Choroid plexus epithelial cell (primary cell): ENCODE measurements at regions not wholly inside any gene's neighbourhood (a gene's known extent, or its start where the extent isn't known, plus 50 kb on each side); places are given as distances from the start of the nearest gene placed in this dataset.

Source experiments
- DNase-seq: peaks from one replicate; pipeline ENCODE4 v3.0.0-alpha.2; 2010; ENCODE audit warnings: low read depth
- H3K4me3 ChIP-seq: 2 replicates; pipeline ENCODE4 v1.5.1; 2011; ENCODE audit warnings: low read depth, mild to moderate bottlenecking, control low read depth, low read length, moderate library complexity
- CTCF ChIP-seq: conservative IDR thresholded peaks from 2 replicates; pipeline ENCODE4 v1.5.1; 2011; ENCODE audit warnings: low read depth, mild to moderate bottlenecking, control low read depth, inconsistent platforms, low read length, moderate library complexity

DNA sequence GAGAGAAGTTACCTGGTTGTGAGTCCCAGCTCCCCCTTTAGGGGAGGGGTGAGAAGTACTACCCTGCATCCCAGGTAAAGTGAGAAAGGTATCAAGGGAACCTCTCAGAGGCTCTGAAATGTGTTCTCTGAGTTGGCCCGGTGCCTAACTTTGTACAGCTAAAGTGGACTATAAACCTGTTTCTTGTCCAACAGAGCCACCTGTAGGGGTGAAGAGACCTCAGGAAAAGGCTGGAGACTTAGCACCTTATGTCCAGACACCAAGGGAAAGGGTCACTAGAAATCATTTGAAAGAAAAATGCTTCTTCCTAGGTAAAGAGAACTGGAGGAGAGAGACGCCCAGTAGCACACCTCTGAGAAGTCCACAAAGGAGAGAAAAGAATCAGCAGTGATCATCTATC lies 108.3 kb upstream of the KIF2A start:
- no peak for DNase-seq
- TF ChIP-seq CTCF: no peak
- H3K4me3 ChIP-seq: no peak overlapping the region

DNA sequence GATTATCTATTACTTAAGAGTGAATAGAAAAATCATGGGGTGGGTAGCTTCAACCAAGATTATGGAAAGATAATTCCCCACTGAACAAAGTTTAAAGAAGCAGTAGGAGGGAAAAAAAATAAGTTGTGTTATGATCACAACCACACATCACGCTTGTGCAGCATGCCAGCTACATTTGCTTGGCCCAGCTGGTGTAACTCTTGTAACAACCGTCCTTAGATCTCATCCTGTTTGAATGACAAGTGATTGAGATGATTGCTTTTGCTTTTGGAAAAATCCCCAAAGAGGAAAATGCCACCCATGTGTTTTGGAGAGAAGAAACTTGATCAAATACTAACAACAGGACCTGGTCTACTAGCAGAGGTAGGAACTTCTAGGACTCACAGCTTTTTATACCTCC lies 107.6 kb upstream of the KIF2A start:
- no peak overlapping the region for H3K4me3 ChIP-seq
- TF ChIP-seq CTCF: no peak
- no peak for DNase-seq

DNA sequence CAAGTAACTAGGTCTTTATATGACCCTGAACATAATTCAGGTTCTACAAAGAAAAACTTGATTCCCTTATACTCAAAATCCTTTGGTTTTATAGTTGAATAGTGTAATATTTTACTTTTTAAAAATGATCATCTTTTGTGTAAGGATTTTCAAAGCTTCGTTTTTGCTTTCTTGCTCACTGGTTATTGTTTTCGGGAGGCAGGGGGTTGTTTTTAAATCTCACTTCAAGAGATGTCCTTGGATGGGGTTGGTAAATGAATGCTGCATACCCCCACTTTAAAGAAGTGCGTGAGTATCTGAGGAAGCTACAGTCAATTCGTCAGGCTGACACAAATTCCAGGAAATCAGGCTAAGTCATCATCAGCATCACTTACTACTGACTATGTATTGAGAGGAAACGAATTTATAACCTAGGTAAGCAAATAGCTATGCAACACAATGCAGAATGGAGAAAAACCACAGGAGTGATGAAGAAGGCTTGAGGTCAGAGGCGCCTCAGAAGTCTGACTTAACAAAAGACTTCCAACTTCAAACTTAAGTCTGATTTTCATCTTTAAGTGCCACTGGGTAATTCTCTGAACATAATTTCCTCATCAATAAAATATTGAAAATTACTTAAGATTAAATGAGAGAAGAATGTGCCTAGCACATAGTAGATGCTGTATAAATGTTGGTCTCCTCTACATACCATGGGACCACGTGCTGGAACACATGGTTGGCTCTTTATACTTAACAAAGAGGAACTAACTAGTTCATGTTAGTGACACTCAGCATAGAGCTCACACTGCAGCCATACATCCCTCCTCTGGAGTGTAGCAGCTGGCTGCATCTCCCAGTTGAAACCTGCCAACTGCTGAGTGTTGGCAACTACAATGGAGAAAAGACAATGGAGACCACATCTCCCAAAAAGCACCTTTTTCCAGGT lies 106.0 kb upstream of the KIF2A start:
- no peak for DNase-seq
- TF ChIP-seq CTCF: no peak
- H3K4me3 ChIP-seq: no peak overlapping the region

GRCh38 chr5:62206150-62206829 lies 99.7 kb upstream of the KIF2A start:
- TF ChIP-seq CTCF: peak; percentile 38
- DNase-seq: peak; percentile 25
- H3K4me3 ChIP-seq: no peak overlapping the region

DNA sequence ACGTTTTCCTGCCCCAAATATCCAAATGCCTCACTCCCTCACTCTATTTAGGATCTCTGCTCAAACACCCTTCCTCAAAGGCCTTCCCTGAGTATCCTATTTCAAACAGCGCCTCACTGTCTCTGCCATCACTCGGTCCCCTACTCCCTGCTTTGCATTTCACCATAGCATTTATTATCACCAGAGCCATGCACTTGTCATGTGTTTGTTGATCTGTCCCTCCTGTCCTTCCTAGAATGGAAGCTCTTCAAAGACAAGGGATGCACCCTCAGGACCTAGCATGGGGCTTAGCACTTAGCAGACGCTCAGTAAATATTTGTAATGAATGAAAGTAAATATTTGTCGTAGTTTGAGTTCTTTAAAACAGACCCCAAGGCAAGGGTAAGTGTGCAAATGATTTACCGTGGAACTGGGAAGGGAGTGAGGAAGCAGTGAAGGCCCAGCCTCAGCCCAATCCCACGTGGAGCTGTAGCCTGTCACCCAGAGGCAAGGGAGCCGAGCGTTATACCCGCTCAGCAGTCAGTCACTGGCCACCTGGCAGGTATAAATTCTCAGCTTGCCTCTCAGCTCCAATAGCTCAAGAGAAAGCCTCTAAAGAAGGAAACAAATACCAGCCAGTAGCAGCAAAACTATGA lies 97.7 kb upstream of the KIF2A start:
- TF ChIP-seq CTCF: no peak
- no peak for DNase-seq
- no peak overlapping the region for H3K4me3 ChIP-seq

DNA sequence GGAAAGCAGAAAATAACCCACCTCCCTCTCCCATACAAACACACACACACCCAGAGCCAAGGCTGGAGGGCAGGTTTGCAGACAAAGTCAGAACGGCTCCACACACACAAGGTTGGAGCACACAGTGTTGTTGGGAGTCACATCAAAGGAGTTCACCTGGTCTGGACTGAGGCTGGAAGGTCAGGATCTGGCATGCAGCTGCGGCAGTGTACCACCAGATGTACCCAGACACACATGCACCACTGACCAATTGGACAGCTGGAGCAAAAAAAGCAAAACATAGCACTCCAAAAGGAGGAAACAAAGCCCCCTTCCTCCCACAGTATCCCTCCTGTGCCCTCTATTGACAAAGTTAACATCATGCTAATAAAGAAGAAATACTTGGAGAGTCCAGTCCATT lies 94.6 kb upstream of the KIF2A start:
- no peak overlapping the region for H3K4me3 ChIP-seq
- no peak for TF ChIP-seq CTCF
- no peak for DNase-seq
